ENCODE measurements at regions not wholly inside any gene's neighbourhood (a gene's known extent, or its start where the extent isn't known, plus 50 kb on each side); places are given as distances from the start of the nearest gene placed in this dataset.

GRCh38 chr6:51487937-51488336, 599.5 kb downstream of the PKHD1 start:
- CTCF ChIA-PET: no interaction called here
- H3K4me1 ChIP-seq (ENCODE audit: insufficient read depth, low read length, poor library complexity, severe bottlenecking): no peaks in the 10 kb centered on the region
- H3K27me3 ChIP-seq (replicated peaks; ENCODE audit: insufficient read depth, low read depth, low read length, poor library complexity): no peaks in the 10 kb centered on the region
- DNase-seq (ENCODE audit: low spot score): no peak
- H3K9me3 ChIP-seq (ENCODE audit: low read depth, low read length, poor library complexity, severe bottlenecking): no peaks in the 10 kb centered on the region
- no TSS peak for BruUV-seq (replicated peaks)
- POLR2A ChIA-PET (ENCODE audit: low non-redundant PET): no interaction called here
- H3K36me3 ChIP-seq (ENCODE audit: insufficient read depth, low read length, poor library complexity, severe bottlenecking): no peaks in the 10 kb centered on the region
- H3K4me3 ChIP-seq (ENCODE audit: low read depth, low read length, poor library complexity, severe bottlenecking): no peak overlapping the region
- intact Hi-C loops (cut with micrococcal nuclease; ENCODE audit: unreplicated experiment): no loop called here
- no peak overlapping the region for H3K27ac ChIP-seq (ENCODE audit: low read depth, low read length, poor library complexity, severe bottlenecking)
- TF ChIP-seq CTCF (conservative IDR thresholded peaks at IDR 0.05; ENCODE audit: low read depth, low read length): no peak
- TF ChIP-seq EZH2 (IDR thresholded peaks at IDR 0.05; ENCODE audit: borderline replicate concordance, low read depth, low read length, poor library complexity, severe bottlenecking): no peak

- TF ChIP-seq EZH2 (IDR thresholded peaks at IDR 0.05; ENCODE audit: borderline replicate concordance, low read depth, low read length, poor library complexity, severe bottlenecking) (no peak), CTCF (conservative IDR thresholded peaks at IDR 0.05; ENCODE audit: low read depth, low read length) (no peak)
- BruUV-seq (replicated peaks): no TSS peak
- H3K36me3 ChIP-seq (ENCODE audit: insufficient read depth, low read length, poor library complexity, severe bottlenecking): no peaks in the 10 kb centered on the region
- CTCF ChIA-PET: no interaction called here
- POLR2A ChIA-PET (ENCODE audit: low non-redundant PET): no interaction called here
- no peaks in the 10 kb centered on the region for H3K9me3 ChIP-seq (ENCODE audit: low read depth, low read length, poor library complexity, severe bottlenecking)
- no peak overlapping the region for H3K4me3 ChIP-seq (ENCODE audit: low read depth, low read length, poor library complexity, severe bottlenecking)
- intact Hi-C loops (cut with micrococcal nuclease; ENCODE audit: unreplicated experiment): no loop called here
- no peaks in the 10 kb centered on the region for H3K27me3 ChIP-seq (replicated peaks; ENCODE audit: insufficient read depth, low read depth, low read length, poor library complexity)
- DNase-seq (ENCODE audit: low spot score): peak; percentile 44
- no peak overlapping the region for H3K27ac ChIP-seq (ENCODE audit: low read depth, low read length, poor library complexity, severe bottlenecking)
- no peaks in the 10 kb centered on the region for H3K4me1 ChIP-seq (ENCODE audit: insufficient read depth, low read length, poor library complexity, severe bottlenecking)
Observed at GRCh38 chr6:51489133-51489532, 598.3 kb downstream of the PKHD1 start.

- CTCF ChIA-PET: no interaction called here
- H3K36me3 ChIP-seq (ENCODE audit: insufficient read depth, low read length, poor library complexity, severe bottlenecking): no peaks in the 10 kb centered on the region
- no peak for DNase-seq (ENCODE audit: low spot score)
- no peaks in the 10 kb centered on the region for H3K27me3 ChIP-seq (replicated peaks; ENCODE audit: insufficient read depth, low read depth, low read length, poor library complexity)
- TF ChIP-seq EZH2 (IDR thresholded peaks at IDR 0.05; ENCODE audit: borderline replicate concordance, low read depth, low read length, poor library complexity, severe bottlenecking) (no peak), CTCF (conservative IDR thresholded peaks at IDR 0.05; ENCODE audit: low read depth, low read length) (no peak)
- no peaks in the 10 kb centered on the region for H3K9me3 ChIP-seq (ENCODE audit: low read depth, low read length, poor library complexity, severe bottlenecking)
- no TSS peak for BruUV-seq (replicated peaks)
- POLR2A ChIA-PET (ENCODE audit: low non-redundant PET): no interaction called here
- no peak overlapping the region for H3K4me3 ChIP-seq (ENCODE audit: low read depth, low read length, poor library complexity, severe bottlenecking)
- intact Hi-C loops (cut with micrococcal nuclease; ENCODE audit: unreplicated experiment): no loop called here
- no peaks in the 10 kb centered on the region for H3K4me1 ChIP-seq (ENCODE audit: insufficient read depth, low read length, poor library complexity, severe bottlenecking)
- H3K27ac ChIP-seq (ENCODE audit: low read depth, low read length, poor library complexity, severe bottlenecking): no peak overlapping the region
Observed at GRCh38 chr6:51490101-51490500, 597.3 kb downstream of the PKHD1 start.

All from A673 (cell line).